Skeletal muscle cell (primary cell): ENCODE measurements at regions not wholly inside any gene's neighbourhood (a gene's known extent, or its start where the extent isn't known, plus 50 kb on each side); places are given as distances from the start of the nearest gene placed in this dataset.
"Not testable (repeated sequence)": the region's sequence is repeated elsewhere in the genome, so short reads cannot be mapped to it uniquely, and the experiment has no call there.

ENCODE experiments used
- DNase-seq: peaks from one replicate; pipeline ENCODE4 v3.0.0-alpha.2; 2010; ENCODE audit warnings: low read depth
- H3K4me3 ChIP-seq: 2 replicates; pipeline ENCODE4 v1.5.1; 2011; ENCODE audit warnings: low read depth, mild to moderate bottlenecking, control low read depth, low read length, moderate library complexity

DNA sequence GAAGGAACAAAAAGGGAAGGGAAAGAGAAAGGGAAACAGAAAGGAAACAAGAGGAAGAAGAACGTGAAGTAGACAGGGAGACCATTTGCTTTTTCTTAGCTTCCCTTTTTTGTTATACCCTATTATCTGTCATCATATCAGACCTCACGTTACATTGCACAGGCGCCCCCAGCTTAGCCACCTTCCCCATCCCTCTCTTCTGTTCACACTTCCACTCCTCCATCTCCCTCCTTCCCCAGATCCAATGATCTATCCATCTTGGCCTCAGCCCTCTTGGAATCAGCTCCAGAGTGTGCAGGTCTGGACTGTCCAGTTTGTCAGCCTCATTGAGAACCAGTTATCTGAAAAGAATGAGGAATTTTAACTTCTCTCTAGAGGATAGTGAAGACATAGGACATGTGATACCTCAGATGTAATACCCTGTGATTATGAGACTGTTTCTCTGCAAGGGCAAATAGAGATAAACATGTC lies 101.1 kb upstream of the ERRFI1 start:
- DNase-seq, result no peak
- no peak overlapping the region for H3K4me3 ChIP-seq

- DNase-seq, result no peak
- H3K4me3 ChIP-seq, result no peak overlapping the region
Measured at GRCh38 chr1:8122477-8123407, 96.6 kb upstream of the ERRFI1 start.

DNA sequence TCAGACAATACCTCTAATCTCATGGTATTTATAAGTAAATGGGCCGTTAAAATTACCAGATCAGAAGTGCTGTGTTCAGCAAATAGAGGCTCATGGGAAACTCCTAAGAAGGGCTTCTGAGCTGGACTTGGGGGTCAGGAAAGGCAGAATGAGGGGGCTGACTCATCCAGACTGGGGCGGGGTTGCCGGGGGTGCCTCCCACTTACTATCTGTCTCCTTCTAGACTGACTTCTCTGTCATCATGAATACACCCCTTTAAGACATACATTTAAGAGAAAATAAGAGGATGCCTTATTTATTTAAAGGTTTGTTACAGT lies 96.0 kb upstream of the ERRFI1 start:
- H3K4me3 ChIP-seq, result no peak overlapping the region
- DNase-seq, result no peak

DNA sequence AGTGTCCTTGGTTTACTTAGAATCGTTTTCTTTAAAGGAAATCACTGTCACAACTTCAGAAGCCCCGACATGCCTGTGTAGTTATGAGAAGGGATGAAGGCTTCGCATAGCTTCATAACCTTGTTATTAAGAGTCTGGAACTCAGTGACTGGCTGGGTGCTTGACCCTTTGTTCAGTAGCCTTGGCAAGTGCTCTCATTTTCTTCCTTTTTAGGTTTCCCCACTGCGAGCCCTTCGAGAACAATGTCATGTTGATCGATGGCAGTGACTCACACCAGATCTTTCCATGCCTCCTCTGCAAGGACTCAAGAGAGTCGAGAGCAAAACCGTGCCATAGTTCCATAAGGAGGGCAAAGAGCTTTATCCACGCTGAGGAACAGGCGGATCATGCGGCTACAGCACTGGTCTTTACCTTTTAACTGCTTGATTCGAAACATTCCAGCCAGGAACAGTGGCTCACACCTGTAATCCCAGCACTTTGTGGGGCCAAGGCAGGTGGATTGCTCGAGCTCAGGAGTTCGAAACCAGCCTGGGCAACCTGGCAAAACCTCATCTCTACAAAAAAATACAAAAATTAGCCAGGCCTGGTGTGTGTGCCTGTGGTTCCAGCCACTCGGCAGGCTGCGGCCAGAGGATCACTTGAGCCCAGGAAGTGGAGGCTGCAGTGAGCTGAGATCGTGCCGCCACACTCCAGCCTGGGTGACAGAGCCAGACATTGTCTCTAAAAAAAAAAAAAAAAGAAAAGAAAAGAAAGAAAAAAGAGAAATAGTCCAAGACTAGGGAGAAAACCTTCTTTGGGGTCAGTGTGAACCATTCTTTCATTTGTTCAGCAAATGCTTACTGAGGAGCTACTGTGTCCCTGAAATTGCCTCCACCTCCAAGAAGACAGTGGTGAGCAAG lies 95.4 kb upstream of the ERRFI1 start:
- peak; percentile 84 for DNase-seq
- H3K4me3 ChIP-seq, result no peak overlapping the region

DNA sequence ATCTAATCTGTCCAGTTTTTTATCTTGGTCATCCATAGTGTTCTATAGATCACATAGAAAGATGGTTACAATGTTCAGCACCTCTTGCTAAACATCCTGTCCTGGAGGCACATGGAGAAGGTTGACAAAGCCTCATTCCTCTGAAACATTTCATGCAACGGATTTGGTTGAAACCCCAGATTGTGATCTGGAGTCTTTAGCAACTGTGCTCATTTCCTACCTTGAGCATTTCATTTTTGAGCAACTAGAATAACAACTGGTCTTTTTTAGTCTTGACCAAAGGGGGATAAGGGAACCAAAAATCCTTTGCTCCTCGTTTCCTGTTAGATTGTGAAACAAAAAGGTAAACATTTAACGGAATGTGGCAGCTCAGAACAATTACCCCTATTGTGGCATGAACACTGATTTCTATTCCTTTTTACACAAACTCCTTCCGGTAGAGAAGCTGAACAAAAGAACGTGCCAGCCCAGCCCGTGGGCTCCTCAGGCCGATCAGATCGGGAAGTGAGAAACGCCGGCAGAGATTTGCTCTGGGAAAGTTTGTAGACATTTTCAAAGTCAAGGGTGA lies 94.7 kb upstream of the ERRFI1 start:
- no peak for DNase-seq
- no peak overlapping the region for H3K4me3 ChIP-seq

GRCh38 chr1:8118736-8119135 lies 92.6 kb upstream of the ERRFI1 start:
- not testable (repeated sequence) for H3K4me3 ChIP-seq, DNase-seq

GRCh38 chr1:8118031-8118451 lies 91.9 kb upstream of the ERRFI1 start:
- DNase-seq, result no peak
- H3K4me3 ChIP-seq, result no peak overlapping the region

- DNase-seq, result peak; percentile 86
- H3K4me3 ChIP-seq, result no peak overlapping the region
Measured at GRCh38 chr1:8116894-8117264, 90.8 kb upstream of the ERRFI1 start.

- H3K4me3 ChIP-seq, result no peak overlapping the region
- no peak for DNase-seq
Measured at GRCh38 chr1:8115769-8116167, 89.7 kb upstream of the ERRFI1 start.

DNA sequence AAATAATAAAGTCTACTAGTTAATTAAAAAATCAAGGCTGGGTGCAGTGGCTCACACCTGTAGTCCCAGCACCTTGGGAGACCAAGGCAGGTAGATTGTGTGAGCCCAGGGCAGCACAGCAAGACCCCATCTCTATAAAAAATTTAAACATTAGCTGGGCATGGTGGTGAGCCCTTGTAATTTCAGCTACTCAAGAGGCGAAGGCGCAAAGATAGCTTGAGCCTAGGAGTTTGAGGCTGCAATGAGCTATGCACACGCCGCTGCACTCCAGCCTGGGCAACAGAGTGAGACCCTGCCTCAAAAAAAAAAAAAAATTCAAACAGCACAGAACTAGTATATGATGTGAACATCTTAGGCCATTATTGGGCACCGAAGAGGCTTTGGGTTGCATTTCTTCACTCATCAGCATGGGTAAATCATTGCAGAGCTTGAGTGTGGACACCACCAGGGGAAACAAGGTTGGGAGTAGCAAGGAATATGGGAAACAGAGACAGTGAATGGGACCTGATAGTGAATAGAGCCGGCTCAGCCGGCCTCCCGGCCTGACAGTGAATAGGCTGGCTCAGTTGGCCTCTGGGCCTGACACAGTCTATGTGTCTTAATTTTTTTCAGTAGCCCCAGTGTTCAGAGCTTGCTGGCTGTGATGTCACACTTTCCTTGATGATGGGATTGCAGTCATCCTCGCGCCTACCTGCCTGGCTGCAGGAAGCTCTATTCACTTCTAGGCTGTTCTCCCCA lies 89.1 kb upstream of the ERRFI1 start:
- no peak for DNase-seq
- H3K4me3 ChIP-seq, result no peak overlapping the region

- H3K4me3 ChIP-seq, result no peak overlapping the region
Measured at GRCh38 chr1:8113262-8114220, 87.4 kb upstream of the ERRFI1 start.

DNA sequence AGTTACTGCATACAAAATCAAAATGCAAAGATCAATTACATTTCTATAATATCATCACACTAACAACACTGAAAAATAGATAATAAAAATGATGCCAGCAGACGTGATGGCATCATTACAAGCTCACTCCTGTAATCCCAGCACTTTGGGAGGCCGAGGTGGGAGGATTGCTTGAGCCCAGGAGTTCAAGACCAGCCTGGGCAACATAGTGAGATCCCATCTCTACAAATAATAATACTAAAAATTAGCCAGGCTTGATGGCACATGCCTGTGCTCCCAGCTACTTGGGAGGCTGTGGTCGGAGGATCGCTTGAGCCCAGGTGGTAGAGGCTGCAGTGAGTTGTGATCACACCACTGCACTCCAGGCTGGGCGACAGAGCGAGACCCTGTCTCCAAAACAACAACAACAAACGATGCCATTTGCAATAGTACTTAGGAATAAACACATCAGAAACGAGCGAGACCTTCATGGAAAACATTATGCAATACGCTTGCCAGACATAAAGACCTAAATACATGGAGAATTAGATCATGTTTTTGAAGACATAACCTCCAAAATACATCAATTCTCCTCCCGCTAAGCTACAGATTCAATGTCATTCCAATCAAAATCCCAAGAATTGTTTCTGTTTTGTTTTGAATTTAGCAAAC lies 86.6 kb upstream of the ERRFI1 start:
- no peak for DNase-seq
- H3K4me3 ChIP-seq, result no peak overlapping the region

More at GRCh38 chr1:8113262-8114220, 87.4 kb upstream of the ERRFI1 start:
- no peak for DNase-seq

DNA sequence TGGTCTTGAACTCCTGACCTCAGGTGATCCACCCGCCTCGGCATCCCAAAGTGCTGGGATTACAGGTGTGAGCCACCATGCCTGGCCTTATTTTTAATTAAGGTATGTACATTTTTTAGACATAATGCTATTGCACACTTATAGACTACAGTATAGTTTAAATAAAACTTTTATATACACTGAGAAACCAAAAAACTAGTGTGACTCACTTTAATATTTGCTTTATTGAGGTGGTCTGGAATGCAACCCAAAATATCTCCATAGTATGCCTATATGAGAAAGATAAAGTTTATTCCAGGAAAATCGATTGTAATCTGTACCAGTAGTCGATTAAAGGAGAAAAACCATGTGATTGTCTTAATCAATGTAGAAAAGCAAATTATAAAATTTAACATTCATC lies 85.5 kb upstream of the ERRFI1 start:
- H3K4me3 ChIP-seq, result no peak overlapping the region

DNA sequence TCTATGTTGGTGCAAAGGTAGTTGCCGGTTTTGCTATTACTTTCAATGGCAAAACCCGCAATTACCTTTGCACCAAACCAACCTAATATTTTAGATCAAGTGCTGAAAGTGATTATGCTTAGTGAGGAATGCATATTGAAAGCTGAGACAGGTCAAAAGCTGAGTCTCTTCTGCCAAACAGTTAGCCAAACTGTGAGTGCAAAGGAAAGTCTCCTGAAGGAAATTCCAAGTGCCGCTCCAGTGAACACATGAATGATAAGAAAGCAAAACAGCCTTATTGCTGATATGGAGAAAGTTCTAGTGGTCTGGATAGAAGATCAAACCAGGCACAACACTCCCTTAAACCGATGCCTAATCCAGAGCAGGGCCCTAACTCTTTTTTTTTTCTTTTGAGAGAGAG lies 83.1 kb upstream of the ERRFI1 start:
- H3K4me3 ChIP-seq, result no peak overlapping the region
- no peak for DNase-seq

More for the DNA sequence above, 85.5 kb upstream of the ERRFI1 start:
- no peak for DNase-seq

- no peak for DNase-seq
Measured at GRCh38 chr1:8107897-8108296, 81.8 kb upstream of the ERRFI1 start.

GRCh38 chr1:8104278-8105236 lies 78.4 kb upstream of the ERRFI1 start:
- no peak for DNase-seq
- no peak overlapping the region for H3K4me3 ChIP-seq

More at GRCh38 chr1:8107897-8108296, 81.8 kb upstream of the ERRFI1 start:
- no peak overlapping the region for H3K4me3 ChIP-seq

DNA sequence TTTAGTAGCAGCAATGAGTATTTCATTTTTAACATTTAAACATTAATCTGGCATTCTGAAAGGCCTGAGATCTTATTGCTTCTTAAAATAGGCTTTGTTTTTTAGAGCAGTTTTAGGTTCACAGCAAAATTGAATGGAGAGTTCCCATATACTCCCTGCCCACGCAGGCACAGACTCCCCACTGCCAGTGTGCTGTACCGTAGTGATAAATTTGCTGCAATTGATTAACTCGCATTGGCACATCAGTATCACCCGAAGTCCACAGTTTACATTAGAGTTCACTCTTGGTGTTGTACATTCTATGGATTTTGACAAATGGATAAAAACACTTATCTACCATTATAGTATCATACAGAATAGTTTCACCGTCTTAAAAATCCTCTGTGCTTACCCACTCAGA lies 71.8 kb upstream of the ERRFI1 start:
- no peak overlapping the region for H3K4me3 ChIP-seq
- no peak for DNase-seq
